HUES64 (cell line): ENCODE measurements at regions not wholly inside any gene's neighbourhood (a gene's known extent, or its start where the extent isn't known, plus 50 kb on each side); places are given as distances from the start of the nearest gene placed in this dataset.

ENCODE experiments used
- H3K27ac ChIP-seq: 2 replicates; pipeline ENCODE4 v1.7.0; 2013; ENCODE audit warnings: low read depth, low read length, inconsistent platforms
- H3K27me3 ChIP-seq: 2 replicates; pipeline ENCODE4 v1.6.1; 2013; ENCODE audit warnings: mild to moderate bottlenecking, low read length; ENCODE audit not compliant: insufficient read depth
- H3K36me3 ChIP-seq: 2 replicates; pipeline ENCODE4 v1.6.1; 2013; ENCODE audit warnings: mild to moderate bottlenecking, low read length; ENCODE audit not compliant: insufficient read depth
- H3K4me1 ChIP-seq: 2 replicates; pipeline ENCODE4 v1.6.1; 2013; ENCODE audit warnings: mild to moderate bottlenecking, low read length, moderate library complexity; ENCODE audit not compliant: insufficient read depth
- H3K4me3 ChIP-seq: 2 replicates; pipeline ENCODE4 v1.5.1; 2013; ENCODE audit warnings: mild to moderate bottlenecking, low read length, moderate library complexity
- H3K9ac ChIP-seq: 2 replicates; pipeline ENCODE4 v1.6.1; 2013; ENCODE audit warnings: mild to moderate bottlenecking, low read depth, low read length
- H3K9me3 ChIP-seq: 2 replicates; pipeline ENCODE4 v1.6.1; 2013; ENCODE audit warnings: low read depth, low read length; ENCODE audit not compliant: insufficient read depth
- WGBS: fragments of 150-250, 120-280 bp; methylation state at CpG from one replicate; pipeline ENCODE4 v1.1.7; 2013; ENCODE audit warnings: missing lambda C conversion rate; 5-methylcytosine and 5-hydroxymethylcytosine counted together

- no peak overlapping the region for H3K4me3 ChIP-seq
- no peak overlapping the region for H3K9ac ChIP-seq
- WGBS = 89% methylated on average over 3 of the region's 3 CpGs
- H3K9me3 ChIP-seq = no peaks in the 10 kb centered on the region
- H3K4me1 ChIP-seq = no peaks in the 10 kb centered on the region
- no peak overlapping the region for H3K27ac ChIP-seq
- no peaks in the 10 kb centered on the region for H3K27me3 ChIP-seq
- no peaks in the 10 kb centered on the region for H3K36me3 ChIP-seq
Observed at GRCh38 chr5:91219803-91220371, 163.2 kb downstream of the ARRDC3 start.

- Histone ChIP-seq H3K4me1 (no peaks in the 10 kb centered on the region), H3K27me3 (no peaks in the 10 kb centered on the region), H3K27ac (no peak overlapping the region), H3K4me3 (no peak overlapping the region), H3K36me3 (no peaks in the 10 kb centered on the region), H3K9me3 (no peaks in the 10 kb centered on the region), H3K9ac (no peak overlapping the region)
- whole genome bisulfite sequencing = 93% methylated on average over 4 of the region's 5 CpGs
Observed at GRCh38 chr5:91219091-91219802, 163.9 kb downstream of the ARRDC3 start.

- Histone ChIP-seq H3K4me1 (no peaks in the 10 kb centered on the region), H3K27me3 (no peaks in the 10 kb centered on the region), H3K9me3 (no peaks in the 10 kb centered on the region), H3K4me3 (no peak overlapping the region), H3K27ac (no peak overlapping the region), H3K9ac (no peak overlapping the region), H3K36me3 (no peaks in the 10 kb centered on the region)
- WGBS = 87% methylated on average over 1 of the region's 1 CpG
Observed at GRCh38 chr5:91217859-91218258, 165.3 kb downstream of the ARRDC3 start.

GRCh38 chr5:91214571-91214970, 168.5 kb downstream of the ARRDC3 start:
- Histone ChIP-seq H3K36me3 (no peaks in the 10 kb centered on the region), H3K9me3 (no peaks in the 10 kb centered on the region), H3K27ac (no peak overlapping the region), H3K4me1 (peaks cover 9% of the 10 kb centered on the region; the same call in 1 of the 2 replicates), H3K27me3 (no peaks in the 10 kb centered on the region), H3K4me3 (no peak overlapping the region), H3K9ac (no peak overlapping the region)
- WGBS = 96% methylated on average over 4 of the region's 4 CpGs
